ENCODE measurements at regions not wholly inside any gene's neighbourhood (a gene's known extent, or its start where the extent isn't known, plus 50 kb on each side); places are given as distances from the start of the nearest gene placed in this dataset.
A peak's percentile ranks its signal among the peaks of the same experiment; 100 is the strongest.

- no peak for DNase-seq (ENCODE audit: low spot score)
Observed at GRCh38 chr17:69605571-69605970, 191.1 kb downstream of the MAP2K6 start.

- no peak for DNase-seq (ENCODE audit: low spot score)
Observed at GRCh38 chr17:69606142-69606800, 191.8 kb downstream of the MAP2K6 start.

GRCh38 chr17:69607162-69607834 lies 192.8 kb downstream of the MAP2K6 start:
- peak; percentile 68 for DNase-seq (ENCODE audit: low spot score)

- DNase-seq (ENCODE audit: low spot score) = no peak
Observed at GRCh38 chr17:69608141-69608540, 193.6 kb downstream of the MAP2K6 start.

GRCh38 chr17:69608808-69609472 lies 194.4 kb downstream of the MAP2K6 start:
- no peak for DNase-seq (ENCODE audit: low spot score)

- DNase-seq (ENCODE audit: low spot score) = peak; percentile 29
Observed at GRCh38 chr17:69609473-69610305, 195.2 kb downstream of the MAP2K6 start.

- no peak for DNase-seq (ENCODE audit: low spot score)
Observed at GRCh38 chr17:69620363-69620762, 205.9 kb downstream of the MAP2K6 start.

GRCh38 chr17:69625474-69625873 lies 211.0 kb downstream of the MAP2K6 start:
- no peak for DNase-seq (ENCODE audit: low spot score)

- DNase-seq (ENCODE audit: low spot score) = no peak
Observed at GRCh38 chr17:69630056-69630635, 215.6 kb downstream of the MAP2K6 start.

GRCh38 chr17:69634844-69635243 lies 220.3 kb downstream of the MAP2K6 start:
- no peak for DNase-seq (ENCODE audit: low spot score)

GRCh38 chr17:69637446-69638156 lies 223.1 kb downstream of the MAP2K6 start:
- DNase-seq (ENCODE audit: low spot score) = no peak

GRCh38 chr17:69639096-69639495 lies 224.6 kb downstream of the MAP2K6 start:
- no peak for DNase-seq (ENCODE audit: low spot score)

- DNase-seq (ENCODE audit: low spot score) = no peak
Observed at GRCh38 chr17:69640073-69640472, 225.6 kb downstream of the MAP2K6 start.

GRCh38 chr17:69643686-69644085 lies 229.2 kb downstream of the MAP2K6 start:
- no peak for DNase-seq (ENCODE audit: low spot score)

- no peak for DNase-seq (ENCODE audit: low spot score)
Observed at GRCh38 chr17:69646729-69647128, 232.2 kb downstream of the MAP2K6 start.

GRCh38 chr17:69650881-69651280 lies 236.4 kb downstream of the MAP2K6 start:
- no peak for DNase-seq (ENCODE audit: low spot score)

GRCh38 chr17:69651921-69652320 lies 237.4 kb downstream of the MAP2K6 start:
- no peak for DNase-seq (ENCODE audit: low spot score)

- peak; percentile 30 for DNase-seq (ENCODE audit: low spot score)
Observed at GRCh38 chr17:69654981-69655855, 240.7 kb downstream of the MAP2K6 start.

- DNase-seq (ENCODE audit: low spot score) = no peak
Observed at GRCh38 chr17:69655902-69656301, 241.4 kb downstream of the MAP2K6 start.

GRCh38 chr17:69669441-69670178 lies 255.1 kb downstream of the MAP2K6 start:
- DNase-seq (ENCODE audit: low spot score) = no peak
